GM21381 (cell line): ENCODE measurements at regions not wholly inside any gene's neighbourhood (a gene's known extent, or its start where the extent isn't known, plus 50 kb on each side); places are given as distances from the start of the nearest gene placed in this dataset.
"Not testable (repeated sequence)": the region's sequence is repeated elsewhere in the genome, so short reads cannot be mapped to it uniquely, and the experiment has no call there.

Source experiments
- ATAC-seq: cut with Tn5 transposase; IDR thresholded peaks from one replicate; pipeline ENCODE4 v1.9.1; 2021; ENCODE audit warnings: mild to moderate bottlenecking, moderate library complexity; ENCODE audit not compliant: unreplicated experiment

- no peak for ATAC-seq
Measured at GRCh38 chr4:12138488-12138887, 709.8 kb upstream of the HS3ST1 start.

- ATAC-seq, result no peak
Measured at GRCh38 chr4:12137575-12137974, 708.9 kb upstream of the HS3ST1 start.

GRCh38 chr4:12126474-12126873, 697.8 kb upstream of the HS3ST1 start:
- ATAC-seq, result no peak

- ATAC-seq, result no peak
Measured at GRCh38 chr4:12124138-12124537, 695.4 kb upstream of the HS3ST1 start.

GRCh38 chr4:12123707-12124106, 695.0 kb upstream of the HS3ST1 start:
- no peak for ATAC-seq

- ATAC-seq, result no peak
Measured at GRCh38 chr4:12122316-12122715, 693.6 kb upstream of the HS3ST1 start.

- ATAC-seq, result no peak
Measured at GRCh38 chr4:12120968-12121367, 692.3 kb upstream of the HS3ST1 start.

- ATAC-seq, result peak; percentile 77
Measured at GRCh38 chr4:12118651-12119213, 690.0 kb upstream of the HS3ST1 start.

- ATAC-seq, result no peak
Measured at GRCh38 chr4:12116009-12116552, 687.4 kb upstream of the HS3ST1 start.

- ATAC-seq, result no peak
Measured at GRCh38 chr4:12110627-12111026, 681.9 kb upstream of the HS3ST1 start.

- ATAC-seq, result not testable (repeated sequence)
Measured at GRCh38 chr4:12109056-12109455, 680.4 kb upstream of the HS3ST1 start.

GRCh38 chr4:12105519-12105918, 676.8 kb upstream of the HS3ST1 start:
- ATAC-seq, result no peak

GRCh38 chr4:12089920-12090319, 661.2 kb upstream of the HS3ST1 start:
- not testable (repeated sequence) for ATAC-seq

- ATAC-seq, result no peak
Measured at GRCh38 chr4:12084690-12085089, 656.0 kb upstream of the HS3ST1 start.

GRCh38 chr4:12071316-12071715, 642.6 kb upstream of the HS3ST1 start:
- no peak for ATAC-seq

GRCh38 chr4:12053966-12054365, 625.3 kb upstream of the HS3ST1 start:
- no peak for ATAC-seq

- no peak for ATAC-seq
Measured at GRCh38 chr4:12053556-12053955, 624.9 kb upstream of the HS3ST1 start.

GRCh38 chr4:12050357-12050756, 621.7 kb upstream of the HS3ST1 start:
- ATAC-seq, result no peak

- ATAC-seq, result no peak
Measured at GRCh38 chr4:12042818-12043217, 614.1 kb upstream of the HS3ST1 start.

- no peak for ATAC-seq
Measured at GRCh38 chr4:12041828-12042227, 613.1 kb upstream of the HS3ST1 start.

GRCh38 chr4:12036450-12036849, 607.8 kb upstream of the HS3ST1 start:
- no peak for ATAC-seq

GRCh38 chr4:12028258-12028657, 599.6 kb upstream of the HS3ST1 start:
- no peak for ATAC-seq

GRCh38 chr4:12022409-12022808, 593.7 kb upstream of the HS3ST1 start:
- ATAC-seq, result no peak
